MM.1S (cell line): ENCODE measurements at regions not wholly inside any gene's neighbourhood (a gene's known extent, or its start where the extent isn't known, plus 50 kb on each side); places are given as distances from the start of the nearest gene placed in this dataset.

Source experiments
- CTCF ChIP-seq: fragments of 300-600 bp; sonication (generic); IDR thresholded peaks from 2 replicates; pipeline ENCODE4 v1.5.1; 2016; ENCODE audit warnings: antibody characterized with exemption, low read length, mixed read lengths
- EZH2 ChIP-seq: fragments of 300-600 bp; sonication (generic); optimal IDR thresholded peaks from 2 replicates; pipeline ENCODE3; 2017; ENCODE audit warnings: low read depth, mild to moderate bottlenecking, antibody characterized with exemption, low read length, mixed read lengths
- EZH2phosphoT487 ChIP-seq: fragments of 300-600 bp; sonication (generic); IDR thresholded peaks from 2 replicates; pipeline ENCODE4 v1.6.1; 2018; ENCODE audit warnings: antibody characterized with exemption, low read length

GRCh38 chr6:56804996-56805395 is 149.9 kb upstream of the BEND6 start:
- no peak for TF ChIP-seq CTCF
- no peak for TF ChIP-seq EZH2phosphoT487
- no peak for TF ChIP-seq EZH2
